ENCODE measurements at regions not wholly inside any gene's neighbourhood (a gene's known extent, or its start where the extent isn't known, plus 50 kb on each side); places are given as distances from the start of the nearest gene placed in this dataset.

DNA sequence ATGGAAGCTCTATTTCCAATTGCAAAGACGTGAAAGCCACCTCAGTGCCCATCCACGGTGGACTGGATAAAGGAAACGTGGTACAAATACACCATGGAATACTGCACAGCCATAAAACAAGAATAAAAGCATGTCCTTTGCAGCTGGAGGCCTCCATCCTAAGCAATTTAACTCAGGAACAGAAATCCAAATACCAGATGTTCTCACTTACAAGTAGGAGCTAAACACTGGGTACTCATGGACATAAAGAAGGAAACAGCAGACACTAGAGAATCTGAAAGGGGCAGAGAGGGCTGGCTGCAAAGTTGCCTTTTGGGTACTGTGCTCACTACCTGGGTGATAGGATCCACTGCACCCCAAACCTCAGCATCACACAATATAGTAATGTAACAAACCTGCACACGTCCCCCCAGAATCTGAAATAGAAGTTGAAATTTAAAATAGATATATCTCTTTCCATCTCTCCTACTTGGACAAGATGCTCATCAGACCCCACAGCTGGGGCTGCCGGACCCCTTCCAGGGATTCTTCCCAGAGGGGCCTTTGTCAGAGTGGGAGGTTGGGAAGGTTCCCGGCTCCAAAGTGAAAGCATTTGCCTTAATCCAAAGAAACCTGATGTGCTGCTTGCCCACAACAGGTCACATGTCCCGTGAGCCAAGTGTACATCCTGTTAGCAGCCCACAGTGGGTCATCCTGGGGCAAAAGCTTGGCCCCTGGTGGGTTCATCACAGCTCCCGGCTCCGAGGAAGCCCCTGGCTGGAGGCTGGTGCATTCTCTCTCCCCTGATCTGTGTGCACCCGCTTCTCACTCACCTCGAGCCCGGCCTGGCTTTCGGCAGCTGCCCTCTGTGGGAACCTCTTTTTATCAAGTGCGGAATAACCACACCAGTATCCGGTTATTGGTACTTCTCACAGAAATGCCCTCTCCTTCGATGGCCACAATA is 172.3 kb upstream of the PPP2R2D start:
- DNase-seq (ENCODE audit: low read depth): no peak
- H3K27me3 ChIP-seq (ENCODE audit: control insufficient read depth, insufficient read depth, low read length): no peaks in the 10 kb centered on the region
- H3K36me3 ChIP-seq (ENCODE audit: control insufficient read depth, insufficient read depth, low read length): no peaks in the 10 kb centered on the region
- TF ChIP-seq, protein P1, sequence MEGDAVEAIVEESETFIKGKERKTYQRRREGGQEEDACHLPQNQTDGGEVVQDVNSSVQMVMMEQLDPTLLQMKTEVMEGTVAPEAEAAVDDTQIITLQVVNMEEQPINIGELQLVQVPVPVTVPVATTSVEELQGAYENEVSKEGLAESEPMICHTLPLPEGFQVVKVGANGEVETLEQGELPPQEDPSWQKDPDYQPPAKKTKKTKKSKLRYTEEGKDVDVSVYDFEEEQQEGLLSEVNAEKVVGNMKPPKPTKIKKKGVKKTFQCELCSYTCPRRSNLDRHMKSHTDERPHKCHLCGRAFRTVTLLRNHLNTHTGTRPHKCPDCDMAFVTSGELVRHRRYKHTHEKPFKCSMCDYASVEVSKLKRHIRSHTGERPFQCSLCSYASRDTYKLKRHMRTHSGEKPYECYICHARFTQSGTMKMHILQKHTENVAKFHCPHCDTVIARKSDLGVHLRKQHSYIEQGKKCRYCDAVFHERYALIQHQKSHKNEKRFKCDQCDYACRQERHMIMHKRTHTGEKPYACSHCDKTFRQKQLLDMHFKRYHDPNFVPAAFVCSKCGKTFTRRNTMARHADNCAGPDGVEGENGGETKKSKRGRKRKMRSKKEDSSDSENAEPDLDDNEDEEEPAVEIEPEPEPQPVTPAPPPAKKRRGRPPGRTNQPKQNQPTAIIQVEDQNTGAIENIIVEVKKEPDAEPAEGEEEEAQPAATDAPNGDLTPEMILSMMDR (IDR thresholded peaks at IDR 0.05; ENCODE audit: insufficient read depth, low read length, poor library complexity, severe bottlenecking): no peak
- no peak overlapping the region for H3K4me3 ChIP-seq (ENCODE audit: low read depth, low read length)

DNA sequence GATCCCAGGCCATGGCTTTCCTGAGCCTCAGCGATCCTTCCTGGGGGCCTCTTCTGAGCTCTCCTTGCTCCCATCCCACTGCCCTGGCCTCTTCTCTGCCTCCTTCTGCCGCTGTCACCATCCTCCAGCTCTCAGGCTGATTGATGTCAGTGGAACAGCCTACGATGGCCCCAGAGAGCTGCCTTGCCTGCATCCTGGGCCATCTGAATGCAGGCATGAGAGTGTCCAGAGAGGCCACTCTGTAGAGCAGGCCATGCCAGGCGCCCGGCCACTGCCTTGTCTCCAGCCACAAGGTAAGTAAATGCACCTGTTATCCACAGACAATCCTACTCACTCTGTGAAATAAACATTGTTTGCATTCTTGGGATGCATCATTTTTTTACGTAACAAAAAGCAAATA is 171.4 kb upstream of the PPP2R2D start:
- DNase-seq (ENCODE audit: low read depth): no peak
- TF ChIP-seq, protein P1 (IDR thresholded peaks at IDR 0.05; ENCODE audit: insufficient read depth, low read length, poor library complexity, severe bottlenecking): no peak
- H3K36me3 ChIP-seq (ENCODE audit: control insufficient read depth, insufficient read depth, low read length): no peaks in the 10 kb centered on the region
- H3K4me3 ChIP-seq (ENCODE audit: low read depth, low read length): no peak overlapping the region
- no peaks in the 10 kb centered on the region for H3K27me3 ChIP-seq (ENCODE audit: control insufficient read depth, insufficient read depth, low read length)

DNA sequence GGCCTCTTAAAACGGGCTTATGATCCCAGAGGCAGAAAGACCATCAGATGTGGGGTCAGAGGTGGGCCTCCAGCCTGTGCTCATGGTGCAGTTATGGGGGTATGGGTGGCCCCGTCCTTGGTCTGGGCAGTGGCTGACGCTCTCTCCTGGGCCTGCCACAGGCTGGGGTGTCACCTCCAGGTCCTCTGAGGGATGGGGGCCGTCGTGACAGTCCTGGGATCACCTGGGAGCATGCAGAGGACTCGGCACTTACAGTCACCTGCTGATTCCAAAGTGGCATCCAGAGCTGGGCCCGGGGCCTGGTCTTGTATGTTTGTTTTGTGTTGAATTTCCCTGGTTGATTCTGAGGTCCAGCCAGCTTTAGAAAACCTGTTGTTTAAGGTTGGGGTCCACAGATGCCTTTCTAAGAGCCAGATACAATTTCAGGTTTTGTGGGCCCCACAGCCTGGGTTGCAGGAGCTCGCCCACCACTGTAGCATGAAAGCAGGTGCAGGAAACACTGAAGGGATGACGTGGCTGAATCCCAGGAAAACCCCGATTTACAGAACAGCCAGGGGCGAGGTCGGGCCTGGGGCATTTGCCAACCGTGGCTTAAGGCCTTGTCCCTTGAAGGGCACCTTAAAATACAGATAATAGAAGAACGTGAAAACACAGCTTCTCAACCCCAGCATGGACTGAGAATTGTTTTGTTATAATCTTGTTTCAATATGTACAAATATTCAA is 170.7 kb upstream of the PPP2R2D start:
- no peak for DNase-seq (ENCODE audit: low read depth)
- TF ChIP-seq, protein P1 (IDR thresholded peaks at IDR 0.05; ENCODE audit: insufficient read depth, low read length, poor library complexity, severe bottlenecking): no peak
- H3K27me3 ChIP-seq (ENCODE audit: control insufficient read depth, insufficient read depth, low read length): no peaks in the 10 kb centered on the region
- no peak overlapping the region for H3K4me3 ChIP-seq (ENCODE audit: low read depth, low read length)
- H3K36me3 ChIP-seq (ENCODE audit: control insufficient read depth, insufficient read depth, low read length): no peaks in the 10 kb centered on the region

DNA sequence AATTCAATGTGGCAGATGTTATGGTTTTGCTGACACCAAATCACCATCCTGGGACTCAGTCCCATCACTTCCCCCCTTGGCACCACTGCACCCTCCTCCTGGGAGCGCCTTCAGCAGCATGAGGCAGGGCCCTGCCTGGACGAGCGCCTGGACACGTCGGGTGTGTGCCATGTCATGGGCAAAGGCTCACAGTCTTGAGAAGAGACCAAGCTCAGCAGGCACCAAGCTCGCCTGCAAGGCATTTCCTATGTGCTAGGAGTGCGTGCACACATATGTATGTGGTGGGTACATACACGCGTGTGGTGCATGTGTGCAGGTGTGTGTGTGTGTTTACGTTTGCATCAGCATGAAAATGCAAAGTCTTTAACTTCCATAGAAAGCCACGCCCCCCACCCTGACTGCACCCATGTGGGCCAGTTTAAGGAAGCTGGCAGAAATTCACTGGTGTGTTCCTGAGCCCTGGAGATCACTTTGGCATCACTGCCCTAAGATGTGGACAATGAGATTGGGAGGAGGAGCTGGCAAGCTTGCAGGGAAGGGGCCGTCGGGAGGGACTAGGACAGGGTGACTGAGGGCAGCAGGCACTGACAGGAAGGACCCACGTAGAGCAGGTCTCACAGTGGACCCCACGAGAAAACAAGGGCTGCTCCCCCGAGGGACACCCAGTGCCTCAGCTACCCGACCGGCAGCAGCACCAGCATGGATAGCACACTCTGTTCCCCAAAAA is 169.9 kb upstream of the PPP2R2D start:
- DNase-seq (ENCODE audit: low read depth): no peak
- Histone ChIP-seq H3K36me3 (ENCODE audit: control insufficient read depth, insufficient read depth, low read length) (no peaks in the 10 kb centered on the region), H3K27me3 (ENCODE audit: control insufficient read depth, insufficient read depth, low read length) (no peaks in the 10 kb centered on the region), H3K4me3 (ENCODE audit: low read depth, low read length) (no peak overlapping the region)
- TF ChIP-seq, protein P1 (IDR thresholded peaks at IDR 0.05; ENCODE audit: insufficient read depth, low read length, poor library complexity, severe bottlenecking): no peak

DNA sequence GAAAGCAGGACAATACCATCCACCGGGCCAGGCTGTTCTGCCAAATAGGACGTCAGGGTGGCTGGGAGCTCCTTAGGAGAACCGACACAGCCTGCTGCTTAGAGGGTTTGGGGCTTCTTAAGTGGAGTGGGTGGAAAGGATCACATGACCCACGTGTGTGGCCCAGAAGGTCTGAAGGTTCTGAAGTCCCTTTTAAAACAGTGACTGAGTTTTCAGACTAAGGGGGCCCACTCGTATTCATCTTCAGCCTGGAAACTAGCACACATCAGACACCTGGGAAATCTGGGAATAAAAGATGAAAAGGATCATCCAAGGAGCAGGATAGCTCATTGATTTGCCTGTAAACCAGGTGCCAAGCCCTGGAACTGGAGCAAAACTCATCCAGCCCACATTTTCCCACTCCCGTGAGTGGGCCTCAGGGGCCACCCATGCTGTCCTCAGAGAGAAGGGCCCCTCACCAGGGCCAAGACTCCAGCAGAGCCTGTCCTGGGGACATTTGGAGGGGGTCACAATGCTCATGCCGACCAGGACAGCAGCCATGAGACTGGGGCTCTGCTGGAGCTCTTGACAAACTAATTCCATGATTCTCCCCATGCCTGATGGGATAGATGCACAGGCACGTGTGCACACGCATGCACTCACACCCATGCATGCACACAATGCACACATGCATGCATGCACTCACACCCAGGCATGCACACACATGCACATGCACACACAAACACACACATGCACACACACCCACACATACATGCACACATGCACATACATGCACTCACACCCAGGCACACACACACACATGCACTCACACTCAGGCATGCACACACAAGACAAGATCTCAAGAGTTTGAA is 168.8 kb upstream of the PPP2R2D start:
- Histone ChIP-seq H3K36me3 (ENCODE audit: control insufficient read depth, insufficient read depth, low read length) (no peaks in the 10 kb centered on the region), H3K4me3 (ENCODE audit: low read depth, low read length) (no peak overlapping the region), H3K27me3 (ENCODE audit: control insufficient read depth, insufficient read depth, low read length) (no peaks in the 10 kb centered on the region)
- TF ChIP-seq, protein P1 (IDR thresholded peaks at IDR 0.05; ENCODE audit: insufficient read depth, low read length, poor library complexity, severe bottlenecking): no peak
- no peak for DNase-seq (ENCODE audit: low read depth)

All from kidney epithelial cell (primary cell).